GM19455 (cell line): ENCODE measurements at regions not wholly inside any gene's neighbourhood (a gene's known extent, or its start where the extent isn't known, plus 50 kb on each side); places are given as distances from the start of the nearest gene placed in this dataset.

Source experiments
- ATAC-seq: cut with Tn5 transposase; IDR thresholded peaks from one replicate; pipeline ENCODE4 v1.9.1; 2021; ENCODE audit not compliant: unreplicated experiment

- no peak for ATAC-seq
These were observed 64.6 kb upstream of the BCAR3 start for GRCh38 chr1:93746021-93746812.

- ATAC-seq, result no peak
These were observed 62.8 kb upstream of the BCAR3 start for GRCh38 chr1:93744299-93744988.

- no peak for ATAC-seq
These were observed 61.8 kb upstream of the BCAR3 start for GRCh38 chr1:93743465-93743864.

- no peak for ATAC-seq
These were observed 59.0 kb upstream of the BCAR3 start for GRCh38 chr1:93740601-93741031.

GRCh38 chr1:93740157-93740556 is 58.5 kb upstream of the BCAR3 start:
- ATAC-seq, result no peak

GRCh38 chr1:93739472-93739871 is 57.8 kb upstream of the BCAR3 start:
- no peak for ATAC-seq

GRCh38 chr1:93738926-93739325 is 57.3 kb upstream of the BCAR3 start:
- ATAC-seq, result no peak

- no peak for ATAC-seq
These were observed 56.5 kb upstream of the BCAR3 start for GRCh38 chr1:93738075-93738622.

- ATAC-seq, result no peak
These were observed 54.1 kb upstream of the BCAR3 start for GRCh38 chr1:93735722-93736121.

GRCh38 chr1:93734999-93735398 is 53.4 kb upstream of the BCAR3 start:
- ATAC-seq, result no peak

GRCh38 chr1:93733340-93733739 is 51.7 kb upstream of the BCAR3 start:
- ATAC-seq, result no peak

- ATAC-seq, result no peak
These were observed 50.9 kb upstream of the BCAR3 start for GRCh38 chr1:93732514-93732913.
